HCT116 (cell line): ENCODE measurements at regions not wholly inside any gene's neighbourhood (a gene's known extent, or its start where the extent isn't known, plus 50 kb on each side); places are given as distances from the start of the nearest gene placed in this dataset.

Experiments used
- ATAC-seq: fragments of 200-7000 bp; cut with Tn5 transposase; 2 replicates; pipeline ENCODE4 v1.9.1; 2020; ENCODE audit warnings: mild to moderate bottlenecking, moderate library complexity
- BruUV-seq: library from RNA; stranded (reverse); fragments of 400-500 nt; replicated peaks from 2 replicates; lab custom pipeline; 2021; lab: Mats Ljungman, UMichigan
- CTCF ChIA-PET: fragments of 300-600 bp; sonication (Branson Sonifier 250); formaldehyde crosslinking; loops from one replicate; lab custom pipeline; 2021; ENCODE audit warnings: antibody characterized with exemption; lab: Charles Lee
- POLR2A ChIA-PET: fragments of 300-600, 350-600 bp; sonication (Branson Sonifier 250); formaldehyde crosslinking; loops from one replicate; lab custom pipeline; 2021; ENCODE audit warnings: antibody characterized with exemption; lab: Charles Lee
- RAD21 ChIA-PET, 2 experiments: fragments of 300-600 bp; sonication (Branson Sonifier 250); formaldehyde crosslinking; loops; one replicate each; lab custom pipeline; 2023; ENCODE audit warnings: low total read pairs in 2 of 2; ENCODE audit not compliant: uncharacterized antibody in 2 of 2, unreplicated experiment in 2 of 2, low non-redundant PET in 1 of 2; lab: Charles Lee
- DNase-seq: peaks from one replicate; pipeline ENCODE4 v3.0.0-alpha.2; 2010; ENCODE audit warnings: low read depth, low spot score
- H2AFZ ChIP-seq: fragments of 200-600 bp; shearing (Covaris generic), sonication (generic); 2 replicates; pipeline ENCODE4 v1.6.1; 2017; ENCODE audit warnings: low read depth, mixed run types, mixed read lengths, antibody characterized with exemption, low read length; ENCODE audit not compliant: poor library complexity, severe bottlenecking
- H3K27ac ChIP-seq: 2 replicates; pipeline ENCODE4 v1.5.1; 2012; ENCODE audit warnings: low read depth, low read length
- H3K27me3 ChIP-seq: fragments of 200-600 bp; sonication (generic); 2 replicates; pipeline ENCODE4 v1.6.1; 2016; ENCODE audit warnings: mixed run types, low read length, mixed read lengths; ENCODE audit not compliant: insufficient read depth
- H3K36me3 ChIP-seq, 2 experiments: fragments of 200-500 bp in 1 of 2; fragments of 200-600 bp in 1 of 2; sonication (Bioruptor generic) in 1 of 2; sonication (generic) in 1 of 2; 2 replicates each; pipeline versions ENCODE4 v1.5.1 to v1.6.1; 2014 to 2016; ENCODE audit warnings: low read length in 2 of 2, inconsistent platforms in 1 of 2, mixed read lengths in 1 of 2, mixed run types in 1 of 2; ENCODE audit not compliant: insufficient read depth in 2 of 2, control insufficient read depth in 1 of 2
- H3K4me1 ChIP-seq, 2 experiments: fragments of 200-600 bp in 1 of 2; sonication (generic) in 1 of 2; 2 replicates each; pipeline versions ENCODE4 v1.5.1 to v1.6.1; 2012 to 2017; ENCODE audit warnings: low read length in 2 of 2, inconsistent platforms in 1 of 2, mild to moderate bottlenecking in 1 of 2, mixed read lengths in 1 of 2, mixed run types in 1 of 2, moderate library complexity in 1 of 2; ENCODE audit not compliant: insufficient read depth in 2 of 2, control insufficient read depth in 1 of 2
- H3K4me2 ChIP-seq: fragments of 200-600 bp; sonication (generic); 2 replicates; pipeline ENCODE4 v1.6.1; 2017; ENCODE audit warnings: mixed run types, low read length, mixed read lengths
- H3K4me3 ChIP-seq, 2 experiments: fragments of 200-600 bp in 1 of 2; sonication (generic) in 1 of 2; replicated peaks in 1 of 2; 2 replicates each; pipeline ENCODE4 v1.5.1; 2011 to 2016; ENCODE audit warnings: low read length in 2 of 2, control low read depth in 1 of 2, low read depth in 1 of 2, mild to moderate bottlenecking in 1 of 2, mixed read lengths in 1 of 2, mixed run types in 1 of 2
- H3K79me2 ChIP-seq: fragments of 200-600 bp; sonication (generic); 2 replicates; pipeline ENCODE4 v1.6.1; 2017; ENCODE audit warnings: mild to moderate bottlenecking, mixed run types, low read length, moderate library complexity, mixed read lengths; ENCODE audit not compliant: insufficient read depth
- H3K9ac ChIP-seq: fragments of 200-600 bp; sonication (generic); 2 replicates; pipeline ENCODE4 v1.6.1; 2016; ENCODE audit warnings: low read length, mixed read lengths
- H3K9me2 ChIP-seq: fragments of 200-600 bp; sonication (generic), shearing (Covaris generic); 2 replicates; pipeline ENCODE4 v1.6.1; 2017; ENCODE audit warnings: mixed run types, mild to moderate bottlenecking, moderate library complexity; ENCODE audit not compliant: insufficient read depth
- H3K9me3 ChIP-seq, 2 experiments: fragments of 200-500 bp in 1 of 2; fragments of 200-600 bp in 1 of 2; sonication (Bioruptor generic) in 1 of 2; sonication (generic) in 1 of 2; 2 replicates each; pipeline ENCODE4 v1.6.1; 2014 to 2017; ENCODE audit warnings: low read length in 2 of 2, mixed read lengths in 2 of 2, inconsistent platforms in 1 of 2, low read depth in 1 of 2, mild to moderate bottlenecking in 1 of 2, mixed run types in 1 of 2, moderate library complexity in 1 of 2; ENCODE audit not compliant: control insufficient read depth in 1 of 2, insufficient read depth in 1 of 2
- H4K20me1 ChIP-seq: fragments of 200-600 bp; sonication (generic), shearing (Covaris generic); 2 replicates; pipeline ENCODE4 v1.6.1; 2017; ENCODE audit warnings: mixed run types, mild to moderate bottlenecking, moderate library complexity; ENCODE audit not compliant: insufficient read depth
- ATF3 ChIP-seq: IDR thresholded peaks from 2 replicates; pipeline ENCODE4 v1.6.1; 2012
- CBX3 ChIP-seq: IDR thresholded peaks from 2 replicates; pipeline ENCODE4 v1.6.1; 2012; ENCODE audit warnings: low read depth
- CEBPB ChIP-seq: IDR thresholded peaks from 2 replicates; pipeline ENCODE4 v1.6.1; 2012; ENCODE audit warnings: low read depth
- ELF1 ChIP-seq: IDR thresholded peaks from 2 replicates; pipeline ENCODE4 v1.6.1; 2012; ENCODE audit warnings: low read depth, borderline replicate concordance
- EZH2 ChIP-seq: fragments of 200-600 bp; sonication (generic); IDR thresholded peaks from 2 replicates; pipeline ENCODE4 v1.6.1; 2017; ENCODE audit warnings: antibody characterized with exemption, mixed run types
- FOSL1 ChIP-seq: IDR thresholded peaks from 2 replicates; pipeline ENCODE4 v1.6.1; 2012; ENCODE audit warnings: low read depth
- MAX ChIP-seq: IDR thresholded peaks from 2 replicates; pipeline ENCODE4 v1.6.1; 2012
- POLR2A ChIP-seq: IDR thresholded peaks from 2 replicates; pipeline ENCODE4 v1.7.0; 2011; ENCODE audit warnings: borderline replicate concordance; ENCODE audit not compliant: insufficient read depth, insufficient read length; ENCODE audit errors: extremely low read depth
- RAD21 ChIP-seq: IDR thresholded peaks from 2 replicates; pipeline ENCODE4 v1.6.1; 2012; ENCODE audit warnings: low read depth, mild to moderate bottlenecking
- REST ChIP-seq: IDR thresholded peaks from 2 replicates; pipeline ENCODE4 v1.6.1; 2012; ENCODE audit warnings: low read depth
- SIN3A ChIP-seq: IDR thresholded peaks from 2 replicates; pipeline ENCODE4 v1.6.1; 2012; ENCODE audit warnings: low read depth
- YY1 ChIP-seq: IDR thresholded peaks from 2 replicates; pipeline ENCODE4 v1.6.1; 2011; ENCODE audit warnings: low read length, low read depth, moderate library complexity, mild to moderate bottlenecking; ENCODE audit not compliant: insufficient replicate concordance; ENCODE audit errors: extremely low read depth
- ZBTB33 ChIP-seq: IDR thresholded peaks from 2 replicates; pipeline ENCODE4 v1.6.1; 2011; ENCODE audit warnings: mild to moderate bottlenecking, low read length, moderate library complexity; ENCODE audit not compliant: insufficient replicate concordance; ENCODE audit errors: extremely low read depth
- ZFX ChIP-seq: fragments of 450-650 bp; IDR thresholded peaks from 2 replicates; pipeline ENCODE4 v1.6.1; 2017
- ZNF274 ChIP-seq: fragments of 200-500 bp; sonication (Bioruptor generic); IDR thresholded peaks from 2 replicates; pipeline ENCODE4 v1.6.1; 2014; ENCODE audit warnings: mild to moderate bottlenecking, low read depth, low read length, inconsistent platforms
- intact Hi-C: fragments of 100-400 bp; cut with micrococcal nuclease; formaldehyde crosslinking; loops from 2 replicates; pipeline ENCODE4 v1.10.0; 2022

- Histone ChIP-seq H3K9ac (no peak overlapping the region), H3K9me3 (no peaks in the 10 kb centered on the region), H3K27ac (no peak overlapping the region), H3K36me3 (no peaks in the 10 kb centered on the region), H3K27me3 (peaks cover 51% of the 10 kb centered on the region), H3K9me2 (no peaks in the 10 kb centered on the region), H3K4me2 (no peak overlapping the region), H3K4me3 (no peak overlapping the region), H3K4me1 (no peaks in the 10 kb centered on the region), H4K20me1 (no peaks in the 10 kb centered on the region), H2AFZ (no peak overlapping the region), H3K79me2 (no peaks in the 10 kb centered on the region)
- no TSS peak for BruUV-seq
- ChIA-PET CTCF (no interaction called here), RAD21 (no interaction called here), POLR2A (no interaction called here)
- ATAC-seq (no peak), DNase-seq (no peak)
- intact Hi-C loops: no loop called here
- no peak for TF ChIP-seq ZNF274
- TF ChIP-seq RAD21: no peak
- no peak for TF ChIP-seq ZBTB33
- no peak for TF ChIP-seq ATF3
- no peak for TF ChIP-seq POLR2A
- TF ChIP-seq CEBPB: no peak
- TF ChIP-seq REST: no peak
- no peak for TF ChIP-seq ELF1
- no peak for TF ChIP-seq ZFX
- no peak for TF ChIP-seq CBX3
- TF ChIP-seq EZH2: no peak
- TF ChIP-seq MAX: no peak
- no peak for TF ChIP-seq SIN3A
- TF ChIP-seq FOSL1: no peak
- no peak for TF ChIP-seq YY1
These were observed 402.5 kb upstream of the SPRED2 start for GRCh38 chr2:65834771-65835475.
